ENCODE measurements at regions not wholly inside any gene's neighbourhood (a gene's known extent, or its start where the extent isn't known, plus 50 kb on each side); places are given as distances from the start of the nearest gene placed in this dataset.
"Not testable (repeated sequence)": the region's sequence is repeated elsewhere in the genome, so short reads cannot be mapped to it uniquely, and the experiment has no call there.

- intact Hi-C loops (cut with DNase I): not testable (repeated sequence)
Measured at GRCh38 chr10:4236905-4237304, 451.9 kb upstream of the KLF6 start.

GRCh38 chr10:4234661-4235060, 449.7 kb upstream of the KLF6 start:
- DNase-seq (no peak), ATAC-seq (ENCODE audit: poor library complexity) (no peak)
- intact Hi-C loops (cut with DNase I): no loop called here

More at GRCh38 chr10:4236905-4237304, 451.9 kb upstream of the KLF6 start:
- not testable (repeated sequence) for DNase-seq; ATAC-seq (ENCODE audit: poor library complexity)

GRCh38 chr10:4231439-4231838, 446.4 kb upstream of the KLF6 start:
- ATAC-seq (ENCODE audit: poor library complexity) (no peak), DNase-seq (no peak)
- intact Hi-C loops (cut with DNase I): no loop called here

GRCh38 chr10:4230036-4230435, 445.0 kb upstream of the KLF6 start:
- no peak for ATAC-seq (ENCODE audit: poor library complexity)
- no peak for DNase-seq
- intact Hi-C loops (cut with DNase I): no loop called here

- intact Hi-C loops (cut with DNase I): no loop called here
- no peak for ATAC-seq (ENCODE audit: poor library complexity)
- DNase-seq: no peak
Measured at GRCh38 chr10:4229106-4229505, 444.1 kb upstream of the KLF6 start.

GRCh38 chr10:4227586-4227985, 442.6 kb upstream of the KLF6 start:
- intact Hi-C loops (cut with DNase I): no loop called here
- ATAC-seq (ENCODE audit: poor library complexity): no peak
- no peak for DNase-seq

- ATAC-seq (ENCODE audit: poor library complexity): no peak
- intact Hi-C loops (cut with DNase I): no loop called here
- DNase-seq: no peak
Measured at GRCh38 chr10:4226941-4227540, 442.0 kb upstream of the KLF6 start.

- DNase-seq (no peak), ATAC-seq (ENCODE audit: poor library complexity) (no peak)
- intact Hi-C loops (cut with DNase I): no loop called here
Measured at GRCh38 chr10:4224178-4224577, 439.2 kb upstream of the KLF6 start.

GRCh38 chr10:4221310-4221709, 436.3 kb upstream of the KLF6 start:
- ATAC-seq (ENCODE audit: poor library complexity); DNase-seq; intact Hi-C loops (cut with DNase I): not testable (repeated sequence)

GRCh38 chr10:4219901-4220300, 434.9 kb upstream of the KLF6 start:
- intact Hi-C loops (cut with DNase I): no loop called here
- DNase-seq (no peak), ATAC-seq (ENCODE audit: poor library complexity) (no peak)

- peak; percentile 45 for ATAC-seq (ENCODE audit: poor library complexity)
- no peak for DNase-seq
Measured at GRCh38 chr10:4217653-4218052, 432.6 kb upstream of the KLF6 start.

GRCh38 chr10:4217187-4217586, 432.2 kb upstream of the KLF6 start:
- intact Hi-C loops (cut with DNase I): no loop called here
- no peak for DNase-seq
- peak; percentile 56 for ATAC-seq (ENCODE audit: poor library complexity)

More at GRCh38 chr10:4217653-4218052, 432.6 kb upstream of the KLF6 start:
- intact Hi-C loops (cut with DNase I): no loop called here

- intact Hi-C loops (cut with DNase I): no loop called here
- DNase-seq (no peak), ATAC-seq (ENCODE audit: poor library complexity) (no peak)
Measured at GRCh38 chr10:4216726-4217125, 431.7 kb upstream of the KLF6 start.

- no peak for DNase-seq
- ATAC-seq (ENCODE audit: poor library complexity): no peak
- intact Hi-C loops (cut with DNase I): no loop called here
Measured at GRCh38 chr10:4215963-4216575, 431.1 kb upstream of the KLF6 start.

GRCh38 chr10:4215485-4215884, 430.5 kb upstream of the KLF6 start:
- DNase-seq: no peak
- intact Hi-C loops (cut with DNase I): no loop called here
- ATAC-seq (ENCODE audit: poor library complexity): no peak

- intact Hi-C loops (cut with DNase I): no loop called here
- no peak for DNase-seq
- ATAC-seq (ENCODE audit: poor library complexity): peak; percentile 29
Measured at GRCh38 chr10:4214908-4215307, 429.9 kb upstream of the KLF6 start.

- ATAC-seq (ENCODE audit: poor library complexity) (no peak), DNase-seq (no peak)
- intact Hi-C loops (cut with DNase I): no loop called here
Measured at GRCh38 chr10:4213441-4213840, 428.4 kb upstream of the KLF6 start.

- ATAC-seq (ENCODE audit: poor library complexity) (no peak), DNase-seq (no peak)
- intact Hi-C loops (cut with DNase I): no loop called here
Measured at GRCh38 chr10:4212111-4212630, 427.2 kb upstream of the KLF6 start.

GRCh38 chr10:4208499-4208898, 423.5 kb upstream of the KLF6 start:
- intact Hi-C loops (cut with DNase I): no loop called here
- ATAC-seq (ENCODE audit: poor library complexity): no peak

GRCh38 chr10:4205113-4205512, 420.1 kb upstream of the KLF6 start:
- intact Hi-C loops (cut with DNase I): no loop called here
- ATAC-seq (ENCODE audit: poor library complexity) (no peak), DNase-seq (no peak)

More at GRCh38 chr10:4208499-4208898, 423.5 kb upstream of the KLF6 start:
- no peak for DNase-seq
